ENCODE measurements at regions not wholly inside any gene's neighbourhood (a gene's known extent, or its start where the extent isn't known, plus 50 kb on each side); places are given as distances from the start of the nearest gene placed in this dataset.

- DNase-seq: no peak
- peaks cover 0 to 11% (median 5%) of the 10 kb centered on the region in 6 donors for H3K4me1 ChIP-seq
- H3K9me3 ChIP-seq: no peaks in the 10 kb centered on the region
- no peak overlapping the region for H3K4me3 ChIP-seq
- no peaks in the 10 kb centered on the region for H3K36me3 ChIP-seq
- no peak overlapping the region for H3K27ac ChIP-seq
- no peaks in the 10 kb centered on the region for H3K27me3 ChIP-seq (replicated peaks in 1 of 7)
- no peak for TF ChIP-seq CTCF (IDR thresholded peaks at IDR 0.05 in 8 of 11, conservative IDR thresholded peaks at IDR 0.05 in 3 of 11)
- no peak for TF ChIP-seq POLR2A (IDR thresholded peaks at IDR 0.05)
- no peak for TF ChIP-seq POLR2AphosphoS5 (IDR thresholded peaks at IDR 0.05)
- intact Hi-C loops (cut with DNase I; ENCODE audit: low total_unique reads): no loop called here
Measured at GRCh38 chr2:180356676-180357075, 349.6 kb upstream of the CWC22 start.

GRCh38 chr2:180352620-180353019, 345.5 kb upstream of the CWC22 start:
- no peak overlapping the region for H3K27ac ChIP-seq
- no peak for DNase-seq
- H3K4me1 ChIP-seq: no peaks in the 10 kb centered on the region
- H3K27me3 ChIP-seq (replicated peaks in 1 of 7): no peaks in the 10 kb centered on the region
- peaks cover 0 to 10% (median 0%) of the 10 kb centered on the region in 8 donors for H3K9me3 ChIP-seq
- 40 to 54% (median 50%) methylated on average over 1 of the region's 1 CpG for WGBS, 5 donors
- no peaks in the 10 kb centered on the region for H3K36me3 ChIP-seq
- TF ChIP-seq POLR2A (IDR thresholded peaks at IDR 0.05) (no peak), CTCF (IDR thresholded peaks at IDR 0.05 in 8 of 11, conservative IDR thresholded peaks at IDR 0.05 in 3 of 11) (no peak)
- intact Hi-C loops (cut with DNase I; ENCODE audit: low total_unique reads): no loop called here
- no peak overlapping the region for H3K4me3 ChIP-seq

GRCh38 chr2:180349809-180350208, 342.7 kb upstream of the CWC22 start:
- H3K36me3 ChIP-seq: no peaks in the 10 kb centered on the region
- 93 to 99% (median 94%) methylated on average over 2 of the region's 2 CpGs for WGBS, 5 donors
- no peaks in the 10 kb centered on the region for H3K27me3 ChIP-seq (replicated peaks in 1 of 7)
- H3K27ac ChIP-seq: no peak overlapping the region
- DNase-seq: no peak
- H3K9me3 ChIP-seq: peaks cover 0 to 10% (median 0%) of the 10 kb centered on the region in 8 donors
- intact Hi-C loops (cut with DNase I; ENCODE audit: low total_unique reads): no loop called here
- H3K4me1 ChIP-seq: no peaks in the 10 kb centered on the region
- H3K4me3 ChIP-seq: no peak overlapping the region
- TF ChIP-seq POLR2AphosphoS5 (IDR thresholded peaks at IDR 0.05) (no peak), POLR2A (IDR thresholded peaks at IDR 0.05) (no peak), CTCF (IDR thresholded peaks at IDR 0.05 in 8 of 11, conservative IDR thresholded peaks at IDR 0.05 in 3 of 11) (no peak)

- no peaks in the 10 kb centered on the region for H3K27me3 ChIP-seq (replicated peaks in 1 of 7)
- H3K27ac ChIP-seq: no peak overlapping the region
- H3K4me3 ChIP-seq: no peak overlapping the region
- TF ChIP-seq POLR2A (IDR thresholded peaks at IDR 0.05): no peak
- no peak for TF ChIP-seq CTCF (IDR thresholded peaks at IDR 0.05 in 8 of 11, conservative IDR thresholded peaks at IDR 0.05 in 3 of 11)
- no peak for TF ChIP-seq POLR2AphosphoS5 (IDR thresholded peaks at IDR 0.05)
- no peaks in the 10 kb centered on the region for H3K36me3 ChIP-seq
- intact Hi-C loops (cut with DNase I; ENCODE audit: low total_unique reads): no loop called here
- whole genome bisulfite sequencing, 5 donors: 76 to 100% (median 87%) methylated on average over 1 of the region's 1 CpG
- peaks cover 4 to 33% (median 15%) of the 10 kb centered on the region in 8 donors for H3K9me3 ChIP-seq
- no peak for DNase-seq
- H3K4me1 ChIP-seq: no peaks in the 10 kb centered on the region
Measured at GRCh38 chr2:180343528-180344345, 336.6 kb upstream of the CWC22 start.

All from spleen (tissue), 11 donors.